H9 (cell line): ENCODE measurements at regions not wholly inside any gene's neighbourhood (a gene's known extent, or its start where the extent isn't known, plus 50 kb on each side); places are given as distances from the start of the nearest gene placed in this dataset.

Source experiments
- DNase-seq: peaks from one replicate; pipeline ENCODE4 v3.0.0-alpha.2; 2017
- H2AFZ ChIP-seq: one replicate; pipeline ENCODE4 v1.6.1; 2013; ENCODE audit warnings: mild to moderate bottlenecking, low read length, control low read depth, moderate library complexity
- H2AK5ac ChIP-seq: 2 replicates; pipeline ENCODE4 v1.6.1; 2013; ENCODE audit warnings: low read length, control low read depth, mixed read lengths; ENCODE audit not compliant: insufficient read length
- H2BK120ac ChIP-seq: one replicate; pipeline ENCODE4 v1.6.1; 2013; ENCODE audit warnings: low read depth, mild to moderate bottlenecking, low read length, control low read depth, inconsistent platforms; ENCODE audit not compliant: poor library complexity, severe bottlenecking
- H2BK12ac ChIP-seq: 2 replicates; pipeline ENCODE4 v1.6.1; 2013; ENCODE audit warnings: low read length, control low read depth, mixed read lengths, low read depth; ENCODE audit not compliant: insufficient read length
- H2BK15ac ChIP-seq: 2 replicates; pipeline ENCODE4 v1.6.1; 2013; ENCODE audit warnings: low read depth, low read length, control low read depth
- H2BK20ac ChIP-seq: one replicate; pipeline ENCODE4 v1.6.1; 2013; ENCODE audit warnings: low read depth, mild to moderate bottlenecking, low read length, control low read depth, inconsistent platforms; ENCODE audit not compliant: poor library complexity, severe bottlenecking
- H2BK5ac ChIP-seq: 2 replicates; pipeline ENCODE4 v1.6.1; 2013; ENCODE audit warnings: low read length, control low read depth, mixed read lengths; ENCODE audit not compliant: insufficient read length
- H3K14ac ChIP-seq: 2 replicates; pipeline ENCODE4 v1.6.1; 2013; ENCODE audit warnings: low read length, control low read depth; ENCODE audit not compliant: insufficient read depth
- H3K18ac ChIP-seq: 2 replicates; pipeline ENCODE4 v1.6.1; 2013; ENCODE audit warnings: low read depth, mild to moderate bottlenecking, mixed read lengths, low read length, control low read depth; ENCODE audit not compliant: insufficient read length
- H3K23ac ChIP-seq: 2 replicates; pipeline ENCODE4 v1.6.1; 2013; ENCODE audit warnings: low read length, control low read depth, mixed read lengths, low read depth; ENCODE audit not compliant: insufficient read length
- H3K23me2 ChIP-seq: 2 replicates; pipeline ENCODE4 v1.6.1; 2013; ENCODE audit warnings: low read depth, mild to moderate bottlenecking, mixed read lengths, low read length, control low read depth; ENCODE audit not compliant: insufficient read length, poor library complexity, severe bottlenecking
- H3K27ac ChIP-seq: 2 replicates; pipeline ENCODE4 v1.5.1; 2013; ENCODE audit warnings: low read length, control low read depth, mixed read lengths, low read depth; ENCODE audit not compliant: insufficient read length
- H3K27me3 ChIP-seq: 2 replicates; pipeline ENCODE4 v1.6.1; 2013; ENCODE audit warnings: low read length, control low read depth, inconsistent platforms; ENCODE audit not compliant: insufficient read depth
- H3K4ac ChIP-seq: 2 replicates; pipeline ENCODE4 v1.6.1; 2013; ENCODE audit warnings: low read depth, mild to moderate bottlenecking, control low read depth, inconsistent platforms, low read length, moderate library complexity
- H3K4me1 ChIP-seq: 2 replicates; pipeline ENCODE4 v1.6.1; 2013; ENCODE audit warnings: low read length, control low read depth, inconsistent platforms; ENCODE audit not compliant: insufficient read depth
- H3K4me2 ChIP-seq: 2 replicates; pipeline ENCODE4 v1.6.1; 2013; ENCODE audit warnings: low read length, control low read depth, mixed read lengths; ENCODE audit not compliant: insufficient read length, insufficient read depth
- H3K56ac ChIP-seq: 2 replicates; pipeline ENCODE4 v1.6.1; 2013; ENCODE audit warnings: low read depth, mild to moderate bottlenecking, mixed read lengths, low read length, control low read depth; ENCODE audit not compliant: insufficient read length
- H3K79me1 ChIP-seq: 2 replicates; pipeline ENCODE4 v1.6.1; 2013; ENCODE audit warnings: low read depth, mild to moderate bottlenecking, moderate library complexity, low read length, control low read depth, inconsistent platforms; ENCODE audit not compliant: insufficient read depth, poor library complexity, severe bottlenecking
- H3K79me2 ChIP-seq: 2 replicates; pipeline ENCODE4 v1.6.1; 2013; ENCODE audit warnings: low read length, control low read depth, inconsistent platforms; ENCODE audit not compliant: insufficient read depth
- H3K9ac ChIP-seq: 2 replicates; pipeline ENCODE4 v1.6.1; 2013; ENCODE audit warnings: low read length, control low read depth, mixed read lengths; ENCODE audit not compliant: insufficient read length; ENCODE audit errors: extremely low read depth
- H3K9me3 ChIP-seq: one replicate; pipeline ENCODE4 v1.6.1; 2013; ENCODE audit warnings: low read depth, low read length, inconsistent platforms; ENCODE audit not compliant: control insufficient read depth
- H3T11ph ChIP-seq: one replicate; pipeline ENCODE4 v1.6.1; 2013; ENCODE audit warnings: mild to moderate bottlenecking, low read length, control low read depth, inconsistent platforms
- H4K20me1 ChIP-seq: one replicate; pipeline ENCODE4 v1.6.1; 2013; ENCODE audit not compliant: control insufficient read depth, insufficient read length, insufficient read depth
- H4K5ac ChIP-seq: 2 replicates; pipeline ENCODE4 v1.6.1; 2013; ENCODE audit warnings: low read depth, mild to moderate bottlenecking, mixed read lengths, low read length, control low read depth; ENCODE audit not compliant: insufficient read length
- H4K8ac ChIP-seq: replicated peaks from 2 replicates; pipeline ENCODE4 v1.6.1; 2013; ENCODE audit warnings: low read length, control low read depth, mixed read lengths, low read depth; ENCODE audit not compliant: insufficient read length
- H4K91ac ChIP-seq: 2 replicates; pipeline ENCODE4 v1.6.1; 2013; ENCODE audit warnings: low read depth, mild to moderate bottlenecking, moderate library complexity, mixed read lengths, low read length, control low read depth; ENCODE audit not compliant: insufficient read length
- H3K27ac Mint-ChIP-seq, 3 experiments: 2 replicates in 2 of 3; 3 replicates in 1 of 3; pipeline ENCODE4 v1.8.0; 2020 to 2021; ENCODE audit warnings: mixed read lengths in 3 of 3, mild to moderate bottlenecking in 1 of 3, moderate library complexity in 1 of 3
- H3K27me3 Mint-ChIP-seq: 2 replicates; pipeline ENCODE4 v1.8.0; 2021; ENCODE audit warnings: low read depth, mild to moderate bottlenecking, moderate library complexity, mixed read lengths
- H3K36me3 Mint-ChIP-seq, 3 experiments: 2 replicates in 2 of 3; 3 replicates in 1 of 3; pipeline ENCODE4 v1.8.0; 2020 to 2021; ENCODE audit warnings: low read depth in 3 of 3, mixed read lengths in 3 of 3; ENCODE audit not compliant: insufficient read depth in 1 of 3
- H3K4me1 Mint-ChIP-seq, 2 experiments: 2 replicates each; pipeline ENCODE4 v1.8.0; 2020; ENCODE audit warnings: mixed read lengths in 2 of 2
- H3K4me3 Mint-ChIP-seq, 2 experiments: 2 replicates in 1 of 2; 3 replicates in 1 of 2; pipeline ENCODE4 v1.8.0; 2020 to 2021; ENCODE audit warnings: mild to moderate bottlenecking in 2 of 2, mixed read lengths in 2 of 2, moderate library complexity in 1 of 2
- H3K9me3 Mint-ChIP-seq, 2 experiments: 2 replicates in 1 of 2; 3 replicates in 1 of 2; pipeline ENCODE4 v1.8.0; 2020; ENCODE audit warnings: mild to moderate bottlenecking in 2 of 2, mixed read lengths in 2 of 2, moderate library complexity in 1 of 2
- WGBS: extraction: QIAGEN DNeasy Blood & Tissue Kit; methylation state at CpG from one replicate; pipeline ENCODE4 v1.1.7; 2013; ENCODE audit warnings: missing lambda C conversion rate, low lambda C conversion rate, mixed read lengths; ENCODE audit not compliant: insufficient read length; ENCODE audit errors: extremely low coverage; 5-methylcytosine and 5-hydroxymethylcytosine counted together
- TF ChIP-seq, protein P1 (sequence below): fragments of 200-600 bp; sonication (generic); conservative IDR thresholded peaks from 3 replicates; pipeline ENCODE4 v1.8.0; 2021; ENCODE audit warnings: antibody characterized with exemption, mild to moderate bottlenecking

DNA sequence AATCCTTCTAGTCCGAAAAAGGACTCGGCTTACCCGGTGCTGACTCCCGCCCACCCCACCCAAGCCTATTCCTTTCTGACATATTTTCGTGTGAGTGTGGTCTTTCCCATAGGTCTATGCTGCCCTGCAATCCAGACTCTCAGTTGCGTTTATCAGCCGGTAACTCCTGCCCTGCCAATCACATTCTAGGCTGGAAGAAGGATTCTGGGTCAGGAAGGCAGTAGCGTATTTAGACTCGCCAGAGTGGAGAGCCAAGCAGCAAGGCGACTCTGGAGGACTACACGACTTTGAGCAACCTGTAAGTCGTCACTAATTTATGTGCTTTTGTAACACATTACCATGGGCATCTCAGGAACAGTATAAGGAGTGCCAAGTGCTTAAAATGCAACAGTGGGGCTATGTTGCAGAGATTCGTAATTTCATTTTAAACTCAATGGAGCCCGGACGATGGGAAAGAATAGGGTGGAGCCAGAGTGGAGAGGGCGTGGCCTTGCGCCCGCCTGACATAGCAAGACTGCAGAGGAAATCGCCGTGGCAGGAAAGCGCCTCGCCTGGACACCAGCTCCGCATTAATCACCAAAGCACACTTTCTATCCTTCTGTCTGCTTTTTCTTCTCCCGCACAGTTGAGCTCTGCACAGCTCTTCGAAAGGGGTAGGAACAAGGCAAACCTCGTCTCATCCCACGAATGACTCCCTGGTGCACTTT is 1044.2 kb downstream of the AGBL1 start:
- no peaks in the 10 kb centered on the region for H3K9me3 ChIP-seq
- H3K4me3 Mint-ChIP-seq = no peak overlapping the region
- H3K18ac ChIP-seq = no peak overlapping the region
- no peak overlapping the region for H2BK15ac ChIP-seq
- no peak overlapping the region for H3K27ac Mint-ChIP-seq
- H3K4ac ChIP-seq = no peak overlapping the region
- H3K27me3 ChIP-seq = no peaks in the 10 kb centered on the region
- H3K9me3 Mint-ChIP-seq = no peaks in the 10 kb centered on the region
- H3K79me2 ChIP-seq = no peaks in the 10 kb centered on the region
- H3K56ac ChIP-seq = no peak overlapping the region
- H3K27me3 Mint-ChIP-seq = no peaks in the 10 kb centered on the region
- no peak overlapping the region for H3K27ac ChIP-seq
- no peak overlapping the region for H2BK20ac ChIP-seq
- DNase-seq = no peak
- H2AK5ac ChIP-seq = no peak overlapping the region
- H3K4me1 ChIP-seq = no peaks in the 10 kb centered on the region
- no peak overlapping the region for H4K5ac ChIP-seq
- no peak overlapping the region for H2BK120ac ChIP-seq
- H3K23ac ChIP-seq = no peak overlapping the region
- H4K8ac ChIP-seq = no peak overlapping the region
- H3K9ac ChIP-seq = no peak overlapping the region
- no peaks in the 10 kb centered on the region for H3K36me3 Mint-ChIP-seq
- no peak overlapping the region for H3K4me2 ChIP-seq
- TF ChIP-seq, protein P1, sequence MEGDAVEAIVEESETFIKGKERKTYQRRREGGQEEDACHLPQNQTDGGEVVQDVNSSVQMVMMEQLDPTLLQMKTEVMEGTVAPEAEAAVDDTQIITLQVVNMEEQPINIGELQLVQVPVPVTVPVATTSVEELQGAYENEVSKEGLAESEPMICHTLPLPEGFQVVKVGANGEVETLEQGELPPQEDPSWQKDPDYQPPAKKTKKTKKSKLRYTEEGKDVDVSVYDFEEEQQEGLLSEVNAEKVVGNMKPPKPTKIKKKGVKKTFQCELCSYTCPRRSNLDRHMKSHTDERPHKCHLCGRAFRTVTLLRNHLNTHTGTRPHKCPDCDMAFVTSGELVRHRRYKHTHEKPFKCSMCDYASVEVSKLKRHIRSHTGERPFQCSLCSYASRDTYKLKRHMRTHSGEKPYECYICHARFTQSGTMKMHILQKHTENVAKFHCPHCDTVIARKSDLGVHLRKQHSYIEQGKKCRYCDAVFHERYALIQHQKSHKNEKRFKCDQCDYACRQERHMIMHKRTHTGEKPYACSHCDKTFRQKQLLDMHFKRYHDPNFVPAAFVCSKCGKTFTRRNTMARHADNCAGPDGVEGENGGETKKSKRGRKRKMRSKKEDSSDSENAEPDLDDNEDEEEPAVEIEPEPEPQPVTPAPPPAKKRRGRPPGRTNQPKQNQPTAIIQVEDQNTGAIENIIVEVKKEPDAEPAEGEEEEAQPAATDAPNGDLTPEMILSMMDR = no peak
- no peak overlapping the region for H3T11ph ChIP-seq
- WGBS = no CpG with 5 or more reads among the region's 27 CpGs
- H2BK12ac ChIP-seq = no peak overlapping the region
- H3K23me2 ChIP-seq = no peaks in the 10 kb centered on the region
- H3K4me1 Mint-ChIP-seq = peaks cover 4 to 5% of the 10 kb centered on the region in 2 experiments
- no peak overlapping the region for H4K91ac ChIP-seq
- no peak overlapping the region for H2BK5ac ChIP-seq
- no peak overlapping the region for H2AFZ ChIP-seq
- no peak overlapping the region for H3K14ac ChIP-seq
- no peaks in the 10 kb centered on the region for H4K20me1 ChIP-seq
- H3K79me1 ChIP-seq = no peaks in the 10 kb centered on the region
